ENCODE measurements at regions not wholly inside any gene's neighbourhood (a gene's known extent, or its start where the extent isn't known, plus 50 kb on each side); places are given as distances from the start of the nearest gene placed in this dataset.

GRCh38 chr6:56755040-56755439 lies 112.4 kb upstream of the DST start:
- H3K36me3 Mint-ChIP-seq, result no peaks in the 10 kb centered on the region
- Histone ChIP-seq H4K20me1 (ENCODE audit: insufficient read depth, low read length) (no peaks in the 10 kb centered on the region), H3K4me1 (ENCODE audit: control insufficient read depth in 1 of 2, insufficient read depth in 2 of 2, low read length in 2 of 2) (peaks cover 0 to 8% of the 10 kb centered on the region in 2 donors), H3K4me2 (replicated peaks; ENCODE audit: extremely low read depth, low read length, poor library complexity, severe bottlenecking) (no peak overlapping the region), H3K36me3 (replicated peaks in 1 of 2; ENCODE audit: control insufficient read depth in 1 of 2, insufficient read depth in 2 of 2, low read length in 2 of 2) (no peaks in the 10 kb centered on the region), H3K9ac (ENCODE audit: insufficient read depth, low read length, poor library complexity, severe bottlenecking) (no peak overlapping the region), H3K4me3 (replicated peaks in 1 of 3; ENCODE audit: low read depth in 2 of 3, low read length in 3 of 3) (no peak overlapping the region), H3K9me3 (replicated peaks in 1 of 2; ENCODE audit: control insufficient read depth in 1 of 2, insufficient read depth in 1 of 2, low read length in 2 of 2) (no peaks in the 10 kb centered on the region), H3K27me3 (ENCODE audit: control insufficient read depth in 2 of 2, insufficient read depth in 2 of 2, low read length in 2 of 2) (no peaks in the 10 kb centered on the region), H2AFZ (ENCODE audit: insufficient read depth, low read depth, low read length, poor library complexity, severe bottlenecking) (no peak overlapping the region), H3K27ac (ENCODE audit: low read depth in 1 of 2, low read length in 2 of 2) (no peak overlapping the region), H3K79me2 (ENCODE audit: insufficient read depth, low read length) (no peaks in the 10 kb centered on the region)
- H3K27ac Mint-ChIP-seq, result no peak overlapping the region
- peaks cover 17% of the 10 kb centered on the region for H3K4me1 Mint-ChIP-seq
- H3K27me3 Mint-ChIP-seq (ENCODE audit: low read depth in 3 of 3), result peaks cover 0 to 2% (median 0%) of the 10 kb centered on the region in 3 donors
- DNase-seq, result no peak
- no peaks in the 10 kb centered on the region for H3K9me3 Mint-ChIP-seq
- intact Hi-C loops (cut with micrococcal nuclease), result loop anchor here in 1 of 2 donors (10.0 kb wide), 2 partner anchors 120 to 390 kb away; no protein-coding TSS in a partner anchor
- no peak overlapping the region for H3K4me3 Mint-ChIP-seq
- TF ChIP-seq CTCF (IDR thresholded peaks at IDR 0.05), result no peak
- no CpG with 5 or more reads among the region's 2 CpGs for WGBS (ENCODE audit: insufficient coverage)

- Histone ChIP-seq H4K20me1 (ENCODE audit: insufficient read depth, low read length) (no peaks in the 10 kb centered on the region), H3K79me2 (ENCODE audit: insufficient read depth, low read length) (no peaks in the 10 kb centered on the region), H3K36me3 (replicated peaks in 1 of 2; ENCODE audit: control insufficient read depth in 1 of 2, insufficient read depth in 2 of 2, low read length in 2 of 2) (no peaks in the 10 kb centered on the region), H3K4me3 (replicated peaks in 1 of 3; ENCODE audit: low read depth in 2 of 3, low read length in 3 of 3) (no peak overlapping the region), H2AFZ (ENCODE audit: insufficient read depth, low read depth, low read length, poor library complexity, severe bottlenecking) (peak overlapping the region; percentile 31), H3K4me1 (ENCODE audit: control insufficient read depth in 1 of 2, insufficient read depth in 2 of 2, low read length in 2 of 2) (peaks cover 0 to 8% of the 10 kb centered on the region in 2 donors), H3K27ac (ENCODE audit: low read depth in 1 of 2, low read length in 2 of 2) (no peak overlapping the region), H3K4me2 (replicated peaks; ENCODE audit: extremely low read depth, low read length, poor library complexity, severe bottlenecking) (no peak overlapping the region), H3K27me3 (ENCODE audit: control insufficient read depth in 2 of 2, insufficient read depth in 2 of 2, low read length in 2 of 2) (no peaks in the 10 kb centered on the region), H3K9me3 (replicated peaks in 1 of 2; ENCODE audit: control insufficient read depth in 1 of 2, insufficient read depth in 1 of 2, low read length in 2 of 2) (no peaks in the 10 kb centered on the region), H3K9ac (ENCODE audit: insufficient read depth, low read length, poor library complexity, severe bottlenecking) (no peak overlapping the region)
- H3K9me3 Mint-ChIP-seq, result peaks cover 0 to 2% (median 0%) of the 10 kb centered on the region in 7 donors
- H3K4me1 Mint-ChIP-seq, result peaks cover 17% of the 10 kb centered on the region
- no CpG with 5 or more reads among the region's 1 CpG for WGBS (ENCODE audit: insufficient coverage)
- no peaks in the 10 kb centered on the region for H3K36me3 Mint-ChIP-seq
- DNase-seq, result no peak
- intact Hi-C loops (cut with micrococcal nuclease), result loop anchor here in 1 of 2 donors (10.0 kb wide), 2 partner anchors 119 to 389 kb away; no protein-coding TSS in a partner anchor
- no peak overlapping the region for H3K27ac Mint-ChIP-seq
- peaks cover 0 to 2% (median 0%) of the 10 kb centered on the region in 3 donors for H3K27me3 Mint-ChIP-seq (ENCODE audit: low read depth in 3 of 3)
- no peak overlapping the region for H3K4me3 Mint-ChIP-seq
- TF ChIP-seq CTCF (IDR thresholded peaks at IDR 0.05), result no peak
These were observed 111.1 kb upstream of the DST start for GRCh38 chr6:56753811-56754210.
